Epithelial cell of proximal tubule (primary cell): ENCODE measurements at regions not wholly inside any gene's neighbourhood (a gene's known extent, or its start where the extent isn't known, plus 50 kb on each side); places are given as distances from the start of the nearest gene placed in this dataset.

Experiments
- DNase-seq: peaks from one replicate; pipeline ENCODE4 v3.0.0-alpha.2; 2011; ENCODE audit warnings: low read depth
- H3K4me3 ChIP-seq: 2 replicates; pipeline ENCODE4 v1.5.1; 2011; ENCODE audit warnings: low read depth, mild to moderate bottlenecking, low read length
- TF ChIP-seq, protein P1 (sequence below): conservative IDR thresholded peaks from 2 replicates; pipeline ENCODE4 v1.5.1; 2012; ENCODE audit warnings: low read depth, mild to moderate bottlenecking, low read length

DNA sequence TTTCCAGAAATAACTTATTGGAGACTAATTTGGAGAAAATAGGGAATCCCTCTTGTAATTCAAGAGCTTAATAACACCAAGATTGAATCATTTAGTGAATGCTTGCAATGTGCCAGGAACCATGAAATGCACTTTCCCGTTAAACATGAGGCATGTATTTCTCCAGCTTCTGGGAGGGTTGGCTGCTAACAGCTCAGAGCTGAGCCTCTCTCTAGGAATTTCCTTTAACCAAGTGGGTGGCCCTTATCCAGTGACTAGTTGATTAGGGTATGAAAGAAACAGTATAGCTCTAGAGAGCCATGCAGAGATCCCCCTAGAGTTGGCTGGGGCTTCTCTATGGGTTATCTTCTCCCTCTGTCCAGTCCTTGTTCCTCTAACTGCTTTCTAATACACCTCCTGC is 356.4 kb upstream of the GOT2 start:
- no peak for DNase-seq
- no peak overlapping the region for H3K4me3 ChIP-seq
- TF ChIP-seq, protein P1, sequence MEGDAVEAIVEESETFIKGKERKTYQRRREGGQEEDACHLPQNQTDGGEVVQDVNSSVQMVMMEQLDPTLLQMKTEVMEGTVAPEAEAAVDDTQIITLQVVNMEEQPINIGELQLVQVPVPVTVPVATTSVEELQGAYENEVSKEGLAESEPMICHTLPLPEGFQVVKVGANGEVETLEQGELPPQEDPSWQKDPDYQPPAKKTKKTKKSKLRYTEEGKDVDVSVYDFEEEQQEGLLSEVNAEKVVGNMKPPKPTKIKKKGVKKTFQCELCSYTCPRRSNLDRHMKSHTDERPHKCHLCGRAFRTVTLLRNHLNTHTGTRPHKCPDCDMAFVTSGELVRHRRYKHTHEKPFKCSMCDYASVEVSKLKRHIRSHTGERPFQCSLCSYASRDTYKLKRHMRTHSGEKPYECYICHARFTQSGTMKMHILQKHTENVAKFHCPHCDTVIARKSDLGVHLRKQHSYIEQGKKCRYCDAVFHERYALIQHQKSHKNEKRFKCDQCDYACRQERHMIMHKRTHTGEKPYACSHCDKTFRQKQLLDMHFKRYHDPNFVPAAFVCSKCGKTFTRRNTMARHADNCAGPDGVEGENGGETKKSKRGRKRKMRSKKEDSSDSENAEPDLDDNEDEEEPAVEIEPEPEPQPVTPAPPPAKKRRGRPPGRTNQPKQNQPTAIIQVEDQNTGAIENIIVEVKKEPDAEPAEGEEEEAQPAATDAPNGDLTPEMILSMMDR: no peak

DNA sequence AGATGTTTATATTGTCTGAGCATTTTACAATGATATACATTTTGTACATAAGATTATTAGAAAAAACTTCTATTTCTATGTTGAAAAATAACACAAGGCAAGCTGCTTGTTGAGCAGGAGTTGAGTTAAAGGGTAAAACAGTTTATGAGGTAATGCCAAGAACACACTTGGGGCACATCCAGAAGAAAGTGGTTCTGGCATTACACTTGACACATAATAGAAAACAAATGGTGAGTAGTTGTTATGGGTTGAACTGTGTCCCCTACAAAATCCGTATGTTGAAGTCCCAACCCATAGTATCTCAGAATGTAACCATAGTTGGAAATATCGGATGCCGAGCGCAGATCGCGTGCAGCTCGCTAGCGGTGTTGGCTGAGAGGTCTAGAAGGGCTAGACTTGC is 354.3 kb upstream of the GOT2 start:
- DNase-seq: no peak
- TF ChIP-seq, protein P1: no peak
- H3K4me3 ChIP-seq: no peak overlapping the region

DNA sequence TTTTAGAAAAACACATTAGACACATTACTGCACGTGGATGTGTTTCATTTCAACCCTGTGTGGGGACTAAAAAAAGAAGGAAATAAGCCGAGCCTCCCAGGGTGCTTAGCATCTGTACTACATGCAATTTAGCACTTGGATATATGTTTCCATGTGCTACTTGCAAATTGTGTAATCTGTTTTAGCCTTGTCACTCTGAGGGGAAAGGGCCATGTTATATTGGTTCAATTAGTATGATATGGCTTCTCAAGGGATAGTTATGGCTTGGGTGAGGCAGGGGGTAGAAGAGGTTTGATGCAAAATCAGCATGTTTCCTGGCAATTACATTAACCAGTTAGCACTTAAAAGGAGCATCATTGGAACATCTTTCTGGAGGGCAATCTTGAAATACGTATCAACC is 353.5 kb upstream of the GOT2 start:
- TF ChIP-seq, protein P1: no peak
- DNase-seq: no peak
- H3K4me3 ChIP-seq: no peak overlapping the region

DNA sequence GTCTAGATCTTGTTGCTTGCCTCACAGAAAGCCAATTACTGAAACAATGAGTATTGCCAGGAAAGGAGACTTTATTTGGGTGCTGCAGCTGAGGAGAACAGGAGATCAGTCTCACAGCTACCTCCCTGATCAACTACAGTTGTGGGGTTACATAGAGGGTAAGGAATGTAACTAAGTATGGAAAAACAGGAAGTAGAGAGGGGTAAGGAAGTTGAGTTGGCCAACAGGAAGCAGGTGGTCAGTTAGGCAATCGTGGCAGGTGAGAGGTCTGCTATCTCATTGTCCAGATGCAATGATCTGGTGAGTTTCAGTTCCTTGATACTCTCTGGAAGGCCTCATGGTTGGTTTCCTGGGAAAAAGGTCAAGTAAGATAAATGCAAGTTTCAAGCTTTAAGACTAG is 333.1 kb upstream of the GOT2 start:
- DNase-seq: peak; percentile 42
- TF ChIP-seq, protein P1: no peak
- H3K4me3 ChIP-seq: no peak overlapping the region

DNA sequence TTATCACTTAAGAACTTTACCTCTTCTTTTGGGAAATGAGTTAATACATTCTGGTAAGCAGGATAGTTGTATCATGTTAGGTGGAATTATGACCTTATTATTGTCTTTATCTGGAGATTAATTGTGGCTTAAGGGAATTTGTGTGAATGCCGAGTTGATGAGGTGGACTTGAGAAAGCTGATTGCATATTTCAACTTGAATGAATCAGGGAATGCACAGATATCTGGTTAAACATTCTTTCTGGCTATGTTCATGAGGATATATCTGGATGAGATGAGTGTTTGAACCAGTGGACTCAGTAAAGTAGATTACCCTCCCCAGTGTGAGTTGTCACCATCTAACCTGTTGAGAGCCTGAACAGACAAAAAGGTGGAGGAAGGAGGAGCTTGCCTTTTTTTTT is 326.1 kb upstream of the GOT2 start:
- peak; percentile 59 for DNase-seq
- TF ChIP-seq, protein P1: no peak
- H3K4me3 ChIP-seq: no peak overlapping the region

DNA sequence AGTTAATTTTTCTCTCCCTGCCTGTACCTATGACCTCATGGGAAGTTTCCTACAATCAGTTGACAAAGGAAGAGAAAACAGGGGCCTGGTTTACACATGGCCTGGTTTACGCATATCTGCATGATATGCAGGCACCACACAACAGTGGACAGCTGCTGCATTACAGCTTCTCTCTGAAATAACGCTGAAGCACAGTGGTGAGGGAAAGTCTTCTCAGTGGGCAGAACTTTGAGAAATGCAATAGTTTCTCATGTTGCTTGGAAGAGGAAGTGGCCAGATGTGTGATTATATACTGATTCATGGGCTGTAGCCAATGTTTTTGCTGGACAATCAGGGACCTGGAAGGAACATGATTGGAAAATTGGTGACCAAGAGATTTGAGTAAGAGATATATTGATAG is 324.1 kb upstream of the GOT2 start:
- TF ChIP-seq, protein P1: no peak
- DNase-seq: no peak
- no peak overlapping the region for H3K4me3 ChIP-seq

DNA sequence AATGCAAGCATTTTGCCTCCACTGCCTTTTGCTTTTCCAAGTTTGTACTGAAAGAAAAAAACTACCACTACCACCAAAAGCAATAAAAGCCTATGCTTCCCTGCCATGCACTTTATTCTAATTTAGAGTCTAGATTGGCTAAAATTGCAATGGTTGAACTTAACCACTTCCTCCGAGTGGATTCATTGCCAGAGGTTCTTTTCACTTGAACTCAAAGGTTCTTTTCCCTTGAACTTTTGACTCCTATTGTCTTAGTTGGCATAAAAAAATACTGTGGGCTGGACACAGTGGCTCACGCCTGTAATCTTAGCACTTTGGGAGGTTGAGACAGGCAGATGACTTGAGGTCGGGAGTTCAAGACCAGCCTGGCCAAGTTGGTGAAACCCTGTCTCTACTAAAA is 319.8 kb upstream of the GOT2 start:
- no peak overlapping the region for H3K4me3 ChIP-seq
- TF ChIP-seq, protein P1: no peak
- no peak for DNase-seq
